Liver (tissue), 3 donors: ENCODE measurements at regions not wholly inside any gene's neighbourhood (a gene's known extent, or its start where the extent isn't known, plus 50 kb on each side); places are given as distances from the start of the nearest gene placed in this dataset.

Experiments used
- ATF3 ChIP-seq: IDR thresholded peaks from 2 replicates; pipeline ENCODE4 v1.6.1; 2016; ENCODE audit warnings: antibody characterized with exemption
- CTCF ChIP-seq: fragments of 150-350 bp; IDR thresholded peaks from 2 replicates; pipeline ENCODE4 v1.5.1; 2017; ENCODE audit warnings: improper control_type of control experiment, low read depth, low read length; ENCODE audit not compliant: missing input control
- EGR1 ChIP-seq, 2 donors: IDR thresholded peaks; 2 replicates each; pipeline ENCODE4 v1.6.1; 2016 to 2018; ENCODE audit warnings: antibody characterized with exemption in 2 of 2, low read depth in 2 of 2
- FOXA1 ChIP-seq: IDR thresholded peaks from 2 replicates; pipeline ENCODE4 v1.6.1; 2016; ENCODE audit warnings: antibody characterized with exemption
- GABPA ChIP-seq, 2 donors: IDR thresholded peaks in 1 of 2; conservative IDR thresholded peaks in 1 of 2; 2 replicates each; pipeline ENCODE4 v1.6.1; 2016; ENCODE audit warnings: antibody characterized with exemption in 2 of 2, mild to moderate bottlenecking in 1 of 2, moderate library complexity in 1 of 2
- JUND ChIP-seq, 2 donors: IDR thresholded peaks; 2 replicates each; pipeline ENCODE4 v1.6.1; 2016; ENCODE audit warnings: antibody characterized with exemption in 2 of 2
- MAX ChIP-seq: IDR thresholded peaks from 2 replicates; pipeline ENCODE4 v1.6.1; 2016; ENCODE audit warnings: antibody characterized with exemption
- RAD21 ChIP-seq, 2 donors: IDR thresholded peaks; 2 replicates each; pipeline ENCODE4 v1.6.1; 2016; ENCODE audit warnings: antibody characterized with exemption in 2 of 2, mild to moderate bottlenecking in 2 of 2
- REST ChIP-seq: IDR thresholded peaks from 2 replicates; pipeline ENCODE4 v1.6.1; 2016; ENCODE audit warnings: antibody characterized with exemption, mild to moderate bottlenecking
- RXRA ChIP-seq, 2 donors: IDR thresholded peaks; 2 replicates each; pipeline ENCODE4 v1.6.1; 2017 to 2018; ENCODE audit warnings: antibody characterized with exemption in 2 of 2, mild to moderate bottlenecking in 1 of 2
- SP1 ChIP-seq: IDR thresholded peaks from 2 replicates; pipeline ENCODE4 v1.6.1; 2018; ENCODE audit warnings: antibody characterized with exemption, mild to moderate bottlenecking
- TAF1 ChIP-seq: conservative IDR thresholded peaks from 2 replicates; pipeline ENCODE4 v1.6.1; 2016; ENCODE audit warnings: antibody characterized with exemption, mild to moderate bottlenecking
- YY1 ChIP-seq: IDR thresholded peaks from 2 replicates; pipeline ENCODE4 v1.6.1; 2016; ENCODE audit warnings: antibody characterized with exemption, mild to moderate bottlenecking
- ZBTB33 ChIP-seq: IDR thresholded peaks from 2 replicates; pipeline ENCODE4 v1.6.1; 2016; ENCODE audit warnings: antibody characterized with exemption
- donor health status: healthy.
- donor health status: healthy.

GRCh38 chr1:232176222-232176621 is 453.7 kb downstream of the SIPA1L2 start:
- no peak for TF ChIP-seq REST
- no peak for TF ChIP-seq CTCF
- no peak for TF ChIP-seq FOXA1
- no peak for TF ChIP-seq SP1
- TF ChIP-seq MAX, result no peak
- TF ChIP-seq EGR1 (IDR thresholded peaks at IDR 0.05; ENCODE audit: low read depth in 2 of 2), result no peak
- no peak for TF ChIP-seq RAD21 (IDR thresholded peaks at IDR 0.05)
- TF ChIP-seq RXRA (IDR thresholded peaks at IDR 0.05), result no peak
- no peak for TF ChIP-seq JUND (IDR thresholded peaks at IDR 0.05)
- no peak for TF ChIP-seq TAF1
- no peak for TF ChIP-seq ZBTB33
- no peak for TF ChIP-seq GABPA (IDR thresholded peaks at IDR 0.05 in 1 of 2, conservative IDR thresholded peaks at IDR 0.05 in 1 of 2)
- no peak for TF ChIP-seq YY1
- no peak for TF ChIP-seq ATF3
